ENCODE measurements at regions not wholly inside any gene's neighbourhood (a gene's known extent, or its start where the extent isn't known, plus 50 kb on each side); places are given as distances from the start of the nearest gene placed in this dataset.

DNA sequence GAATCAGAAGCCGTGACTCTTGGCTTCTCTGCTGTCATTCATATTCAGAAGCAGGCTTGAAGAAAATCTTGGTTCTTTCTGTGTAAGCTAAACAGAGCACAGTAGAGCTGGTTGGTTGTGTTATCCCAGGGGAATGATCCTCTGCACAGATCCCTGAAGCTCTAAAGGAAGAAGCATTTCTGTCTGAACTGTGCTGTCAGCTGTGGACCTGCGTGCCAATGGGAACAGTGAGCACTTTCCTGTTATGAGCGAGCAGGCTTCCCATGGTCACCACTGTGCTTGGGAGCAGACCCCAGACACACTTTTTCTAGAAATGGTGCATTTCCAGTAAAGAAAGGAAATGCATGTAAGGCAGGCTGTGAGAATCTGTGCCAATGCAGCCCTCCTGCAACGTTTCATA lies 490.2 kb downstream of the EPM2A start:
- DNase-seq (ENCODE audit: extremely low spot score, insufficient read length, low read depth) (no peak), FAIRE-seq (no peak)

DNA sequence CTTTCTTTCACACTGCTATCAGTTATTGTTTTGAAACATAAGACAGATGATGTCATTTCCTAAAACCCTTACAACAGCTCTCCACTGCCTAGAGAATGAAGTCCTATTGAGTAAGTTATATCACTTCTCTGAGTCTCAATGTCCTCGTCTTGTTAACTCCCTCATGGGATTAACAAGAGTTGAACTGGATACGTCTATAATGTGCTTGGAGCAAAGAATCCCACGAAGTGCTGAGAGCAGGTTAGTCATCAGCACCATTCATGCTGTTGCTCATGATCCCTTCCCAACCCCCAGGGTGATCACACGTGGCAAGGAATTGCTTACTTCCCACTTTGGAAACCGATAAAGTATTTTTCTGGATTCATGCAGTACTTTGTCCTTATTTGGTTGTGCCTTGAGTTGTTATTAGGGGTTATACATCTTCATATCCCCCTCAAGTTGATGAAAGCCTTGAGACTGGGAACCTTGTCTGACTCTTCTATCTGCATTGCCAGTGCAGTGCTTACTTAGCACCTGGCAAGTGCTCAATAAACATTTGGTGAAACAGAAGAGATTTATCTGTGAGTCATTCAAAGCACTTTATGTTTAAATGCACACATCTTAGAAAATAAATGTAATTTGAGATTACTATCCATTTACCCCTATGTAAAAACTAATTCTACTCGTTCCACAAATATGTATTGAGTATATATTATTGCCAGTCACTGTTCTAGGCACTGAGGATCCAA lies 487.5 kb downstream of the EPM2A start:
- DNase-seq (ENCODE audit: extremely low spot score, insufficient read length, low read depth): no peak

DNA sequence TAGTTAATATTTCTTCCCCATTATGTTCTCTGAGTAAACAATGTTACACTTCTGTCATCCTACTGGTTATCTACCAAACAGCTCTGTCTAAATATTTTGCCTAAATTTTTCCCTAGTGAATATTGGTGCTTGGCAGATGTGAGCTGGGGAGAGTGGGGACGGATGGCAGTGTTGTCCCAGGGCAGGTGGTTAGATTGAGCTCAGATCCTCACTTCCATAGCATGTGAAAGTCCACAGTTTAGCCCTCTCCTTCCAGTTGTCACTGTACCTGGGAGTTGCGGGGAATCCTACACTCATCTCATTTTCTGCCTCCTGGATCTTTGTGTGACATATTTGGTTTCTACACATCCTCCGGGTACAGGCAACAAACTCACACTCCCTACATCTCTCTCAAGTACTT lies 484.9 kb downstream of the EPM2A start:
- FAIRE-seq (no peak), DNase-seq (ENCODE audit: extremely low spot score, insufficient read length, low read depth) (no peak)

More for the DNA sequence above, 487.5 kb downstream of the EPM2A start:
- no peak for FAIRE-seq

DNA sequence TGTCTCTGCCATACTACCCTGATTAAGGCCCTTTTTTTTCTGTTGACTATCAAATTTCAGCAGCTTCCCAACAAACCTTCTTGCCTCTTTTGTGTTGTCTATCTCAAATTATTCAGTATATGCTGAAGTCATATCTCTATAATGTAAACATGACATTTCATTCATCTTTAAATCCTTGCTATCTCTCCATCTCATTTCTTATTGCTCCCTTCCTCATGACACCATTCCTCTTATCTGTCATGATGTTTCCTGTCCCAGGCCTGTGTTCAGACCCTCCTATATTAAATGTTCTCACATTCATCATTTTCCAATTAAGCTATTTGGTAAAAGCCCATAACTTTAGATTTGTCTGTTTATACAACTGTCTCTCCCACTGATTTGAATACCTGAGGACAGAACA lies 482.6 kb downstream of the EPM2A start:
- FAIRE-seq (no peak), DNase-seq (ENCODE audit: extremely low spot score, insufficient read length, low read depth) (no peak)

DNA sequence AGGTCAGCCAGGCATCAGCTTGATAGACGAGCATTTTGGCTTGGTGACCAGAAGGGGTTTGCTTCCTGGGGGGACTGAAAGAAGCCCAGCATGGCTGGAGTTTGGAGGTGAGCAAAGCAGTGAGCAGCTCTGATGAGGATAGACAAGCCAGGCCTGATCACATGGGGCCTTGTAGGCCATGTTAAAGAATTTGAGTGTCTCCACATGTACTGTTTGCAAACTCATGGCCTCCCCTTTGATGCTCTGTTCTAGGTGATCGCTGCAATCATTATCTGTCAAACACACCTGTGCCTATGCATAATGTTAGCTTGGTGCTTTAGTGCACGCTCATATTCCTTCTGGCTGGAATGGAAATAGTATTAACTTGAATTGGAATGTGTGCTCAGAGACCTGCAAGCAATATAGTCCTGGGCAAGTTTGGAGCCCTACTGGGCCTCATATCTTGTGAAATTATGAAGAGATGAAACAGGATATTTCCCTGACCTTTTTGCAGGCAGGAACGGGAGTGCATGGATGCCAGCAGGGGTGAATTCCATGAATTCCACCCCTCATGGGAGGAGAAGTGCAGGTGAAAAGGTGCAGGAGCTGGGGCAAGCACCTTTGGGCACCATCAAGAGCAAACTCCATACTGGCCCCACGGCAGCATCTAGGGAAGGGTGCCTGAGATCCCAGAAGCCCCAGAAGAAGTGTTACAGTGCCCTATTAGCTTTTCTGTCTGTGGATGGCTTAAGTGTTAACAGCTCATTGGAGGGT lies 480.5 kb downstream of the EPM2A start:
- FAIRE-seq: no peak

DNA sequence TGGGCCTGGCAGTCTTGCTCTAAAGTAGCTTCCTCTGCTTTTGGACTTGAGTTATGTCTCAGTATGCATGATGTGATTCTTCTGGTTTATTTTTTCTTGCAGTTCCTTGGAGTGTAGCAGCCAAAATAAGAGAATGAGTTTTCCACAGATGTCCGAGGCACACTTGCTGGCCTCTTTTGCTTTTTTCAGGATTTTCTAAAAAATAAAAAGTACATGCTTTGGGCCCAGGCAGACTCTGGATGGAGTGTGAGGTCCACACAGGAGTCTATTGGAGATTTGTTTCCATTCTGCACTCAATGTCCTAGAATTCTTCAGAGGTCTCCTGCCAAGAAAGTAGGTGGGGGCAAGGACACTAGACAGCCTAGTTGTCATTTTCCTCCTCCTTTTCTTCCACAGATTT lies 477.6 kb downstream of the EPM2A start:
- FAIRE-seq: no peak
- DNase-seq (ENCODE audit: extremely low spot score, insufficient read length, low read depth): no peak

More for the DNA sequence above, 480.5 kb downstream of the EPM2A start:
- no peak for DNase-seq (ENCODE audit: extremely low spot score, insufficient read length, low read depth)

DNA sequence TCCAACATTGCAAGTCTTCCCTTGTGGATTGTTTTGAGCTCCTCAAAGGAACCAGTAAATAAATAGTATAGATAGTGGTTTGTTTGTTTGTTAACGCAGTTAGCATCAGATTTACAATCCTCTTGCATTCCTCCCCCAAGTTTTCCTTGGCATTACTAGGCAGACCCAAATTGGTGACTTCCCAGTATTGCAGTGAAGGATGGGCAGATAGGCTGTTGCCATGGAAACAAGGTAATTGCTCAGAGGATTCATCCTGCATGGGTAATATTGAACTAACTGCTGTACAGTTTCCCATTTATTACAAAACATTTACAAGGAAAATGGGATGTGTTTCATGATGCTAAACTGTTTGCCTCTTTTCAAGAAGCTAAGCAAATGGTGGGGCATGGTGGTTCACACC lies 477.2 kb downstream of the EPM2A start:
- DNase-seq (ENCODE audit: extremely low spot score, insufficient read length, low read depth) (no peak), FAIRE-seq (no peak)

DNA sequence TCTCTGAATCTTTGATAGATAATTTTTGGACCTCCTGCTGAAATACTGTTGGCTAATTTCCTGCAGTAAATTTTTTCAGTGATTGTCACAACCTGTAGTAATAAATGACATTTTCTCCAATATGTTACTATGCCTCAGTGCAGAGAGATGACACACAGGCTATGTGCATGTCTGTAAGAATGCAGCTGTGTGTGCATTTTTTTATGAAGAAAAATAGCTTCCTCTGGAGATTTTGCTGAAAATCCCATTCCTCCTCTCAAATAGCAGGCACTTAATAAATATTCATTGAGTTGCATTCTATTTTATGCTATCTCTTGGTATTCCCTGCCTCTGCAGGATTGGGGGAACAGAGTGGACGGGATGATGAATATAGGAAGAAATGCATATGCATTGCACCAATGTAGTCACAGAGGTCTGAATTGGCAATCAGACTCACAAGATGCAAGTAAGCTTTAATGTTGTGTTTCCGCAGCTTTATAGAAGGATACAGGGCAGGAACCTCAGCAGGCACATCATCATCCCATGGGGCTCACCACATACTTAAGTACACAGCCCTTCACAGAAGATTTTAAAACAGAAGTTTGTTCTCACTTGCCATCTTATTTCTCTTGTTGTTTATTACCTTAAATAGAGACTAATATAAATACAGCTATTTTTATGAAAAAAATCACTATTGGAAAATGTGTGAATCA lies 474.7 kb downstream of the EPM2A start:
- DNase-seq (ENCODE audit: extremely low spot score, insufficient read length, low read depth) (no peak), FAIRE-seq (no peak)

DNA sequence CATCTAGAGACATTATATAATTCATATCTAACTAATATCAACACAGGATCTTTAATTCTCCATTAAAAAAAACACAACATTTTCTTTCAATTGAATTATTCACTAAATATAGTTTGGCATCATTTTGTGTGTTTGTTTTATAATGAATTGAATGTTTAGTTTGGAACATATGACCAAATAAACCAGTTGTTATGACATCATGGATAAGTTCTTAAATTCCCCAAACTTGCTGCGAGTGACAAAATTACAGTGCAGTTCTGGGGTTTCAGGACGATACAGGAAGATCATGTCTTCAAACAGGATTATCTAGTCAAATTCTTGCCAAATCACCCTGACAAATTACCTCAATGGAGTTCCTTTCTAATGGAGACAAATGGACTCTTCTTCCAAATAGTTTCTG lies 473.6 kb downstream of the EPM2A start:
- no peak for FAIRE-seq
- DNase-seq (ENCODE audit: extremely low spot score, insufficient read length, low read depth): no peak

DNA sequence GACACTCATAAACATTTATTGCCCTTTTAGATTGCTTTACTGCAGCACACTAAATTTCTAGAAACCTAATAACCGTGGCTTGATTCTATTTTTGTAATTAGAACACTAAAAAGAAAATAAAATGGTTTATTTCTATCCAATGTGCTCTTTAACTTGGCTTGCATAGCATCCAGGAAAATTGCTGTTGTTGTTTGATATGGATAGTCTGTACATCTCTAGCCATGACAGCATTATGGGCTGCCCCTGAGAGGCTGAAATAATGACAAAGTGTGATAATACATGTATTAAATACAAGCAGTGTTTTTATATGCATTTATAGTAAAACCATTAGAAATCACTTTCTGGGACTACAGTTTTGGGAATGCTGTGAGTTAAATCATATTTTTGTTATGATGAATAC lies 472.5 kb downstream of the EPM2A start:
- DNase-seq (ENCODE audit: extremely low spot score, insufficient read length, low read depth) (no peak), FAIRE-seq (no peak)

DNA sequence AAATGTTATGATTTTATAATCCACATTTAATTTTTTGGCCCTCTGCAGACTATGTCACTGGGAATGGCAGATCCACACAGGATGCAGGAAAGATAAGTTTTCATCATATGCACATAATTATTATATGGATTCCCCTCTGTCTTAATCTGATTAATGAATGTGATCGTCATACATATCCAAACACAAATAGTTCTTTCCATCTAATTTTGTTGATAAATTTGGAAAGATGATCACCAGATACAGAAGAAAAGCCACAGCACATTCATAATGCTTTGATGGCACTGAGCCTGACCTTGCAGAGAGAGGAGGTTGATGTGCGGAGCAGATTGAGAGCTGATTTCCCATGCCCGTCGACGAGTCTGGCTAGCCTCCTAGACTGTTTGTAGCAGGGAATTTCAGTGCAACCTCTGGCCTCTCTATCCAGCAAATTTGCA lies 471.5 kb downstream of the EPM2A start:
- FAIRE-seq (no peak), DNase-seq (ENCODE audit: extremely low spot score, insufficient read length, low read depth) (no peak)

DNA sequence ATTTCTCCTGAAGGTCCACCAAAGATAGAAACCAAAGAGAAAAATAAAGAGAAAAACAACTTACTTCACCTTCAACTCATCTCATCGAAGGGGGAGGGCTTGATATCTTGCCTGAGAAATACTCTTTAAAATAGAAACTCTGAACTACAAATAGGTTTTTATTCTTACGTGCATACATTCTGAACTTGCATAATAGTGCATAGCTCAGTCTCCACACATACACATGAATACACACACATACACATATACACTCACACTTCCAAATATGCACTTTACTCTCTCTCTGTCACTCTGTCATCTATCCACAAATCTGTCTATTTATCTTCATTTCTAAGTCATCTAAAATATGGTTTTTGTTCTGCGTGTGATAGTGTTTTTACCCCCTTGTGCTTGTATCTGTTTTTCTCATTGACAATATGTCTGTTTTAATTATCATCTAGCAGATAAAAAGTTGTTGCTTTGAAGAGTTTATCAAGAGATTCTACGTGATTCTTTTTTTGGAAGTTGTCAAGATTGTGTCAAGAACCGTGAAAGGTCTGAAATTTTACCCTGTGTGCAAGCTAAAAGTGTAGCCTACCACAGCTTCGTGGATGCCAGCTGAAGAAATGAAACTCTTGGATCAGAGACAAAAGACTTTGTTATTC lies 468.8 kb downstream of the EPM2A start:
- FAIRE-seq (no peak), DNase-seq (ENCODE audit: extremely low spot score, insufficient read length, low read depth) (no peak)

DNA sequence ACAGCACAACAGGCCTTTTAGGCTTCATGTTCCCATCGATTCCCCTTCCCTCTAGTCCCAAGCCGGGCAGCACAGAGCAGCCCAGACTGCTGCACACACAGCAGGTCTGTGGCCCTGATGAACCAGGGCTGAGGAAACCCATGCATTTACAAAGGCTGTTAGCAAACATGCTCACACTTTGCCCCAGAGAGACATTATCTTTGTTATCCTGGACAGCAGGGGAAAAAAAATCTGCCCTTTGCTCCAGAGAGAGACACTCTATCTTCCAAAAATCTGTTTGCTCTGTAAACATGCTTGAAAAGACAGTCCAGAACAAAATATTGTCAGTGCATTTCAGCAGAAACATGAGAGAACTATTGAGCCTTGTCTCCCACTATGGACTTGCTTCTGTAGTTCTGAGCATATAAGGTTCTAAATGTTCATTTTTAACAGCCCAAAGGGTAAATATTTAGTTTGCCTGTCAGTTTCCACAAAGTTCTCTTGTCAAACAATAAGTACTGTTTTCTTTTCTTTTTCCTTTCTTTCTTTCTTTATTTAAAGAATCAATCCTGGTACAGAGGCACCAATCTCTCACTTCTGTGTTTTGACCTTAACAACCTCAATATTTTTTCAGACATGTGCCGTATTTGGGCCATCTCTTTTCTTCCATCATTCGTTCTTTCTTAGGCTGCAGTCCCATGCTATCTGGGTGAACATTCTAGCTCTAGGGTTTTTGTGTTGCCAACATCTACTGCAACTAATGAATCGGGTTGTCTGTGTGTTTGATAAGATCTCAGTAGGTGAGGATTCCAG lies 468.0 kb downstream of the EPM2A start:
- FAIRE-seq (no peak), DNase-seq (ENCODE audit: extremely low spot score, insufficient read length, low read depth) (no peak)

DNA sequence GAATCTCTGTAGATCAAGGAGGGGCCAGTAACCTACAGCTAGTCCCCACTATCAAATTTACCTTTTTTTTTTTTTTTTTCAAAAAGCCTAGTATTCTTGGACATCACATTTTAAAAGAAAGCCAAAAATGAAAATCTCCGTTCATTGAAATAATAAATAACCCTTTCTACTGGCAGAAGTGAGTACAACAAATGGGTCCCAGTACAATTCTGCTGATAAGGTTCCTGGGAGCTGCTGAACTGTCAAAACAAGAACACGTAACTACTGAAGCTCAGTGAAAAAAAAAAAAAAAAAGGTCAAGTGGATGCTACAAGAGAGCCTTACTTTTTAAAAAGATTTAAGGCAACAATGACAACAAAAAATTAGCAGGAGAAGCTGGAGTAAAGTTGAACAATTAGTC lies 464.9 kb downstream of the EPM2A start:
- no peak for DNase-seq (ENCODE audit: extremely low spot score, insufficient read length, low read depth)
- FAIRE-seq: no peak

DNA sequence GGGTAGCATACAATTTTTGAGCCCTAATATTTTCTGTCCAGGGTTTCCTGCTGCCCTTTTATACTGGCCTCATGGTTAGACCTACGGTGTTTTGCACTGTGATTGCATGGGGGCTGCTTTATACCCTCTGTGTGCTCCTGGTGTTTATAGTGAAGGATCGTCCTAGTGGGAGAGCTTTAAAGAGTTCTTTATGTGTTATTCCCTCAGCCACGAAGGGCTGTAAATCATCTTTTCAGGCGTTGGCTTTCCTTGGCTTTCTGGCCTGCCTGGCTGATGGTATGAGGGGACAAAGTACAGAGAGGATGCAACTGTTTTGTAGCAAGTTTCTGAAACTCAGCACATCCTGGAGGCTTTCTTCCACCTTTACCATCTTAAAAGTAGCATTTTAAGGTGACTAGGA lies 464.3 kb downstream of the EPM2A start:
- no peak for FAIRE-seq
- no peak for DNase-seq (ENCODE audit: extremely low spot score, insufficient read length, low read depth)

DNA sequence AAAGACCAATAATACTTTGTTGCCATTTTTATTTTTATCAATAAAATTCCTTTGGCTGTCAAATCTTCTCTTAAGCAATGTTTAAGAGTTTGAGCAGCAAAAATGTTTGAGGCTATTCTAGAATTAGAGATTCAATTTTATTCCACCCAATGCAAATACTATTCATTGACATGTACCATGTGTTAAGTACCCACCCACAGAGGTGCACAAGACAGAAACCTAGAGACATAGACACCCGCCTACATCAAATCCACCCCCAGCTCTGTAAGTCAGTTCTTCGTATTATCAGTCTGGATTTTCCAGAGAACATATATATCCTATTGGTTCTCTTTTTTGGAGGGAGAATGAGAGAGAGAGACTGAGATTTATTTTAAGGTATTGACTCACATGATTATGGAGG lies 463.7 kb downstream of the EPM2A start:
- FAIRE-seq: no peak

DNA sequence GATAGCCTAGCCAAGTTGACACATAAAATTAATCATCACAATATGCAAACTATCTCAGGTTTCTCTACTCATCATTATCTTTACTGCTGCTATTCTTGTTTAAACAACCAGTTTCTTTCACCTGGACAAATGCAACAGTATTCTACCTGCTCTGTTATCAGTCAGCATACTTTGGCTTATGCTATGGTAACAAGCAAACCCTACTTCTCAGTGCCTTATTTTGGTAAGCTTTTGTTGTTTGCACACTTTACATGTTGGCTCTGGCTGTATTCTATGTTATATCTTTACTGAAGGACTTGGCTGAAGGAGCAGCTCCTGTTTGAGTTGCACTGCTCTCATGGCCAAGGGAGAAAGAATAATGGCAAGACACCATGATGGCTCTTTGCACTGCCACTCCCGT lies 463.1 kb downstream of the EPM2A start:
- DNase-seq (ENCODE audit: extremely low spot score, insufficient read length, low read depth): no peak
- FAIRE-seq: no peak

More for the DNA sequence above, 463.7 kb downstream of the EPM2A start:
- no peak for DNase-seq (ENCODE audit: extremely low spot score, insufficient read length, low read depth)

DNA sequence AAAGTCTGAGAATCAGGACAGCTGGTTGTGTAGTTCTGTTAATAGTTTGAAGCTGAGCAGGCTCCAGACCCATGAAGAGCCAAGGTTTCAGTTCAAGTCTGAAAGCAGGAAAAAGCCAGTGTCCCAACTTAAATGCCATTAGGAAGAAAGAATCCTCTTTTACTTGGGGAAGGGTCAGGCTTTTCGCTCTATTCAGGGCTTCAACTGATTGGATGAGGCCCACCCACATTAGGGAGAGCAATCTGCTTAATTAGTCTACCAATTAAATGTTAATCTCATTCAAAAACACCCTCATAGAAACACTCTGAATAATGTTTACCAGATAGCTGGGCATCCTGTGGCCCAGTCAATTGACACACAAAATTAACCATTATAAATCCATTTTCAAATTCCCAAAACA lies 462.2 kb downstream of the EPM2A start:
- FAIRE-seq (no peak), DNase-seq (ENCODE audit: extremely low spot score, insufficient read length, low read depth) (no peak)

DNA sequence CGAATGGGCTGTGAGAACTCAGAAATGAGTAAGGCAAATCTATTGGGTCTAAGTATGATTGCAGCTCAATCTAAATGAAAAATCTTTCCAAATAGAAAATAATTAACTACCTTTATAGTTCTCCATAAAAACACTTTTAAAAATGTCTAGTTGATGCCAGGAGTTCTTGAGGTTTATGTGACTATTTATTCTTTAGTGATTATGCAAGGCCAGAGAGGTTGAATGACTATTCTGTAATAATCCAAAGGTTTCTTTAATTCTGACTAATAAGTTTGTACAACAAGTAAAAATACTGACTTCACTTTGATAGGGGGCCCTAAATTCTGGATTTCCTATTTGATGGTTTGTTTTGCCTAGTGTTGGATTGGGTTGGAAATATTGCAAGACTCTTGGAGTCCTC lies 461.2 kb downstream of the EPM2A start:
- FAIRE-seq (no peak), DNase-seq (ENCODE audit: extremely low spot score, insufficient read length, low read depth) (no peak)

DNA sequence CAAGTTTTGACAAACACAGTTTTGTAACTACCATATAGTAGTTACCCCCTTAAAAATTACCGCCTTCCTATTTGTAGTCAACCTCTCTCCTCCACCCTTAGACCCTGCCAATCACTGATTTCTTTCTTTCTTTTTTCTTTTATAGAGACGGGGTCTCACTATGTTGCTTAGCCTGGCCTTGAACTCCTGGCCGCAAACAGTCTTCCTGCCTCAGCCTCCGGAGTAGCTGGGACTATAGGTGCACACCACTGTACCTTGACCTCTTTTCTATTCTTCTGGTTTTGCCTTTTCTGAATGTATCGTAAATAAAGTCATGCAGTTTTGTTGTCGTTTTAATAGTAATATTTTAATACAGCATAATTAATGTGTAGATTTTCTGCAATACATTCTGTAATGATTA lies 460.3 kb downstream of the EPM2A start:
- DNase-seq (ENCODE audit: extremely low spot score, insufficient read length, low read depth) (no peak), FAIRE-seq (no peak)
